NB4 (cell line): ENCODE measurements at regions not wholly inside any gene's neighbourhood (a gene's known extent, or its start where the extent isn't known, plus 50 kb on each side); places are given as distances from the start of the nearest gene placed in this dataset.

Source experiments
- DNase-seq: peaks from one replicate; pipeline ENCODE4 v3.0.0; 2010; ENCODE audit warnings: low read depth
- H3K4me3 ChIP-seq: one replicate; pipeline ENCODE4 v1.5.1; 2011; ENCODE audit warnings: mild to moderate bottlenecking, low read depth, low read length, moderate library complexity
- CTCF ChIP-seq: IDR thresholded peaks from one replicate; pipeline ENCODE4 v1.5.1; 2012; ENCODE audit warnings: low read depth, low read length
- MAX ChIP-seq: IDR thresholded peaks from 2 replicates; pipeline ENCODE4 v1.6.1; 2011; ENCODE audit warnings: low read depth, low read length
- MYC ChIP-seq: IDR thresholded peaks from 2 replicates; pipeline ENCODE4 v1.6.1; 2011; ENCODE audit warnings: low read depth, low read length
- POLR2A ChIP-seq: IDR thresholded peaks from 2 replicates; pipeline ENCODE4 v1.6.1; 2011; ENCODE audit warnings: mild to moderate bottlenecking; ENCODE audit not compliant: insufficient read length; ENCODE audit errors: extremely low read depth

GRCh38 chr12:22876262-22876661, 251.3 kb downstream of the ETNK1 start:
- TF ChIP-seq MAX (no peak), CTCF (no peak), POLR2A (no peak), MYC (no peak)
- DNase-seq: no peak

GRCh38 chr12:22879203-22879602, 254.2 kb downstream of the ETNK1 start:
- no peak for DNase-seq
- TF ChIP-seq MAX (no peak), POLR2A (no peak), MYC (no peak), CTCF (no peak)
- H3K4me3 ChIP-seq: no peak overlapping the region

More at GRCh38 chr12:22876262-22876661, 251.3 kb downstream of the ETNK1 start:
- no peak overlapping the region for H3K4me3 ChIP-seq

- DNase-seq: no peak
- H3K4me3 ChIP-seq: no peak overlapping the region
- TF ChIP-seq CTCF: no peak
- TF ChIP-seq MAX: no peak
- TF ChIP-seq POLR2A: no peak
- TF ChIP-seq MYC: no peak
Observed at GRCh38 chr12:22880331-22880730, 255.4 kb downstream of the ETNK1 start.

GRCh38 chr12:22880807-22881206, 255.8 kb downstream of the ETNK1 start:
- no peak for DNase-seq
- TF ChIP-seq MAX: no peak
- no peak for TF ChIP-seq POLR2A
- no peak for TF ChIP-seq CTCF
- no peak for TF ChIP-seq MYC
- H3K4me3 ChIP-seq: no peak overlapping the region

GRCh38 chr12:22881878-22882385, 257.0 kb downstream of the ETNK1 start:
- TF ChIP-seq MAX (no peak), CTCF (no peak), POLR2A (no peak), MYC (no peak)

GRCh38 chr12:22882559-22882958, 257.6 kb downstream of the ETNK1 start:
- TF ChIP-seq CTCF (no peak), MYC (no peak), POLR2A (no peak), MAX (no peak)
- no peak overlapping the region for H3K4me3 ChIP-seq

More at GRCh38 chr12:22881878-22882385, 257.0 kb downstream of the ETNK1 start:
- no peak for DNase-seq
- H3K4me3 ChIP-seq: no peak overlapping the region

More at GRCh38 chr12:22882559-22882958, 257.6 kb downstream of the ETNK1 start:
- DNase-seq: no peak
